IMR-90 (cell line): ENCODE measurements at regions not wholly inside any gene's neighbourhood (a gene's known extent, or its start where the extent isn't known, plus 50 kb on each side); places are given as distances from the start of the nearest gene placed in this dataset.

Source experiments
- ATAC-seq: fragments of 200-7000 bp; cut with Tn5 transposase; 2 replicates; pipeline ENCODE4 v1.9.1; 2020; ENCODE audit warnings: low read depth, mild to moderate bottlenecking, moderate library complexity
- BruUV-seq: library from RNA; stranded (reverse); fragments of 400-500 nt; replicated peaks from 2 replicates; lab custom pipeline; 2021; lab: Mats Ljungman, UMichigan
- CTCF ChIA-PET: fragments of 300-600 bp; formaldehyde crosslinking; extraction: SDS; loops from one replicate; lab custom pipeline; 2021; ENCODE audit warnings: antibody characterized with exemption; lab: Yijun Ruan, JAX
- POLR2A ChIA-PET: fragments of 300-600 bp; sonication (Branson Sonifier 250); formaldehyde crosslinking; loops from one replicate; lab custom pipeline; 2022; ENCODE audit warnings: antibody characterized with exemption; ENCODE audit not compliant: unreplicated experiment; lab: Charles Lee
- DNase-seq: peaks from one replicate; pipeline ENCODE4 v3.0.0; 2013
- H2AFZ ChIP-seq: replicated peaks from 2 replicates; pipeline ENCODE3; 2013; ENCODE audit warnings: low read length, mild to moderate bottlenecking; ENCODE audit not compliant: poor library complexity
- H2AK5ac ChIP-seq: 2 replicates; pipeline ENCODE4 v1.6.1; 2013; ENCODE audit warnings: low read depth, low read length, inconsistent platforms
- H2AK9ac ChIP-seq: replicated peaks from 2 replicates; pipeline ENCODE3; 2013; ENCODE audit warnings: mild to moderate bottlenecking, low read depth, low read length, moderate library complexity; ENCODE audit not compliant: poor library complexity
- H2BK120ac ChIP-seq: 2 replicates; pipeline ENCODE4 v1.6.1; 2013; ENCODE audit warnings: low read depth, low read length, inconsistent platforms
- H2BK15ac ChIP-seq: 3 replicates; pipeline ENCODE4 v1.6.1; 2013; ENCODE audit warnings: low read depth, low read length, inconsistent platforms
- H2BK20ac ChIP-seq: 2 replicates; pipeline ENCODE4 v1.6.1; 2013; ENCODE audit warnings: low read depth, mild to moderate bottlenecking, inconsistent platforms, low read length, moderate library complexity
- H2BK5ac ChIP-seq: 2 replicates; pipeline ENCODE4 v1.6.1; 2013; ENCODE audit warnings: mild to moderate bottlenecking, low read depth, low read length, inconsistent platforms; ENCODE audit not compliant: poor library complexity, severe bottlenecking
- H3K14ac ChIP-seq: replicated peaks from 2 replicates; pipeline ENCODE4 v1.6.1; 2013; ENCODE audit warnings: low read depth, low read length, inconsistent platforms
- H3K18ac ChIP-seq: 2 replicates; pipeline ENCODE4 v1.6.1; 2013; ENCODE audit warnings: low read depth, low read length, control low read depth
- H3K23ac ChIP-seq: 2 replicates; pipeline ENCODE4 v1.6.1; 2013; ENCODE audit warnings: low read depth, low read length, inconsistent platforms
- H3K27ac ChIP-seq: 2 replicates; pipeline ENCODE4 v1.5.1; 2013; ENCODE audit warnings: mild to moderate bottlenecking, control low read depth, low read length; ENCODE audit not compliant: insufficient read depth
- H3K27me3 ChIP-seq: 2 replicates; pipeline ENCODE4 v1.6.1; 2013; ENCODE audit warnings: low read length; ENCODE audit not compliant: control insufficient read depth, insufficient read depth
- H3K36me3 ChIP-seq: 2 replicates; pipeline ENCODE4 v1.6.1; 2013; ENCODE audit warnings: low read length, mixed read lengths; ENCODE audit not compliant: control insufficient read depth, insufficient read depth
- H3K4ac ChIP-seq: 2 replicates; pipeline ENCODE4 v1.6.1; 2013; ENCODE audit warnings: low read depth, low read length, inconsistent platforms
- H3K4me1 ChIP-seq: 2 replicates; pipeline ENCODE4 v1.6.1; 2013; ENCODE audit warnings: low read length, mixed read lengths; ENCODE audit not compliant: control insufficient read depth, insufficient read depth
- H3K4me2 ChIP-seq: 2 replicates; pipeline ENCODE4 v1.6.1; 2013; ENCODE audit warnings: low read depth, mild to moderate bottlenecking, control low read depth, low read length, moderate library complexity
- H3K4me3 ChIP-seq: 2 replicates; pipeline ENCODE4 v1.5.1; 2013; ENCODE audit warnings: low read depth, mild to moderate bottlenecking, control low read depth, low read length, moderate library complexity; ENCODE audit not compliant: insufficient read depth
- H3K56ac ChIP-seq: 2 replicates; pipeline ENCODE4 v1.6.1; 2013; ENCODE audit warnings: low read length, inconsistent platforms; ENCODE audit not compliant: insufficient read depth; ENCODE audit errors: extremely low read depth
- H3K79me1 ChIP-seq, 2 experiments: 2 replicates each; pipeline ENCODE4 v1.6.1; 2013; ENCODE audit warnings: low read length in 2 of 2, inconsistent platforms in 1 of 2, low read depth in 1 of 2
- H3K9ac ChIP-seq: 2 replicates; pipeline ENCODE4 v1.6.1; 2013; ENCODE audit warnings: low read depth, low read length, control low read depth
- H3K9me1 ChIP-seq: 2 replicates; pipeline ENCODE4 v1.6.1; 2013; ENCODE audit warnings: low read length, inconsistent platforms; ENCODE audit not compliant: insufficient read depth
- H3K9me3 ChIP-seq: 2 replicates; pipeline ENCODE4 v1.6.1; 2013; ENCODE audit warnings: low read length; ENCODE audit not compliant: control insufficient read depth, insufficient read depth
- H4K20me1 ChIP-seq: 2 replicates; pipeline ENCODE4 v1.6.1; 2013; ENCODE audit warnings: low read length, inconsistent platforms; ENCODE audit not compliant: insufficient read depth
- H4K5ac ChIP-seq: 2 replicates; pipeline ENCODE4 v1.6.1; 2013; ENCODE audit warnings: mild to moderate bottlenecking, low read depth, low read length, control low read depth
- H4K8ac ChIP-seq, 2 experiments: 2 replicates each; pipeline ENCODE4 v1.6.1; 2013; ENCODE audit warnings: low read depth in 2 of 2, low read length in 2 of 2, control low read depth in 1 of 2, inconsistent platforms in 1 of 2
- H4K91ac ChIP-seq: 2 replicates; pipeline ENCODE4 v1.6.1; 2013; ENCODE audit warnings: low read depth, low read length, inconsistent platforms; ENCODE audit not compliant: insufficient read depth
- BHLHE40 ChIP-seq: fragments of 150-350 bp; IDR thresholded peaks from 2 replicates; pipeline ENCODE4 v1.6.1; 2016; ENCODE audit warnings: mild to moderate bottlenecking, low read depth, low read length
- CEBPB ChIP-seq: IDR thresholded peaks from 2 replicates; pipeline ENCODE4 v1.6.1; 2012; ENCODE audit warnings: low read depth, low read length, improper control_type of control experiment
- CHD1 ChIP-seq: IDR thresholded peaks from 2 replicates; pipeline ENCODE4 v1.6.1; 2012; ENCODE audit warnings: low read depth, low read length, improper control_type of control experiment
- CTCF ChIP-seq: conservative IDR thresholded peaks from 2 replicates; pipeline ENCODE4 v1.5.1; 2012; ENCODE audit warnings: mild to moderate bottlenecking, low read depth, low read length, improper control_type of control experiment
- ELK1 ChIP-seq: fragments of 150-350 bp; IDR thresholded peaks from 2 replicates; pipeline ENCODE4 v1.6.1; 2016; ENCODE audit warnings: low read depth, mild to moderate bottlenecking, low read length, moderate library complexity, borderline replicate concordance
- FOS ChIP-seq: fragments of 150-350 bp; IDR thresholded peaks from 2 replicates; pipeline ENCODE4 v1.6.1; 2016; ENCODE audit warnings: low read depth, low read length
- MAFK ChIP-seq: IDR thresholded peaks from 2 replicates; pipeline ENCODE4 v1.6.1; 2012; ENCODE audit warnings: low read depth, low read length, improper control_type of control experiment
- MAZ ChIP-seq: IDR thresholded peaks from 2 replicates; pipeline ENCODE4 v1.6.1; 2012; ENCODE audit warnings: low read depth, mild to moderate bottlenecking, low read length, improper control_type of control experiment, moderate library complexity, borderline replicate concordance
- MXI1 ChIP-seq: IDR thresholded peaks from 2 replicates; pipeline ENCODE4 v1.6.1; 2012; ENCODE audit warnings: low read depth, mild to moderate bottlenecking, low read length, moderate library complexity, borderline replicate concordance
- NFE2L2 ChIP-seq: fragments of 150-350 bp; IDR thresholded peaks from 2 replicates; pipeline ENCODE4 v1.6.1; 2016; ENCODE audit warnings: low read depth, mild to moderate bottlenecking, low read length
- POLR2A ChIP-seq: IDR thresholded peaks from 2 replicates; pipeline ENCODE4 v1.6.1; 2012; ENCODE audit warnings: mild to moderate bottlenecking, low read depth, low read length
- RAD21 ChIP-seq: IDR thresholded peaks from 2 replicates; pipeline ENCODE4 v1.6.1; 2012; ENCODE audit warnings: low read length, improper control_type of control experiment
- RCOR1 ChIP-seq: IDR thresholded peaks from 2 replicates; pipeline ENCODE4 v1.6.1; 2012; ENCODE audit warnings: mild to moderate bottlenecking, low read length, improper control_type of control experiment; ENCODE audit not compliant: insufficient replicate concordance
- RFX5 ChIP-seq: IDR thresholded peaks from 2 replicates; pipeline ENCODE4 v1.8.0; 2012; ENCODE audit warnings: low read depth, mild to moderate bottlenecking, low read length, moderate library complexity
- SMC3 ChIP-seq: fragments of 150-350 bp; IDR thresholded peaks from 2 replicates; pipeline ENCODE4 v1.6.1; 2016; ENCODE audit warnings: low read depth, mild to moderate bottlenecking, antibody characterized with exemption, low read length, moderate library complexity
- USF2 ChIP-seq: fragments of 150-350 bp; IDR thresholded peaks from 2 replicates; pipeline ENCODE4 v1.6.1; 2017; ENCODE audit warnings: mild to moderate bottlenecking, antibody characterized with exemption, low read length, low read depth
- WGBS, 2 experiments: methylation state at CpG; one replicate each; pipeline versions ENCODE4 v1.1.5 to v1.1.7; 2013; ENCODE audit warnings: missing lambda C conversion rate in 2 of 2; ENCODE audit not compliant: insufficient read length in 1 of 2; ENCODE audit errors: extremely low coverage in 2 of 2; 5-methylcytosine and 5-hydroxymethylcytosine counted together
- dilution Hi-C: fragments of 300-500 bp; cut with HindIII; formaldehyde crosslinking; loops from one replicate; pipeline ENCODE4 v1.14.3; 2018; ENCODE audit warnings: low sequenced_read_pairs; ENCODE audit not compliant: unreplicated experiment
- in situ Hi-C: fragments of 300-500 bp; cut with MboI; formaldehyde crosslinking; loops from 3 replicates; pipeline ENCODE4 v1.14.3; 2019; ENCODE audit warnings: low sequenced_read_pairs, inconsistent platforms, mixed read lengths
- intact Hi-C: fragments of 100-400 bp; cut with micrococcal nuclease; formaldehyde crosslinking; loops from 2 replicates; pipeline ENCODE4 v1.10.0; 2022

- Histone ChIP-seq H3K9me1 (no peaks in the 10 kb centered on the region), H3K4me3 (no peak overlapping the region), H4K91ac (no peak overlapping the region), H2AK9ac (no peak overlapping the region), H3K9ac (no peak overlapping the region), H2BK15ac (no peak overlapping the region; the same call in 2 of the 3 replicates), H3K79me1 (no peaks in the 10 kb centered on the region), H3K4ac (no peak overlapping the region), H4K20me1 (no peaks in the 10 kb centered on the region), H2BK20ac (no peak overlapping the region), H3K18ac (no peak overlapping the region), H3K4me1 (no peaks in the 10 kb centered on the region), H3K36me3 (no peaks in the 10 kb centered on the region), H4K5ac (no peak overlapping the region), H2AK5ac (no peak overlapping the region), H2BK120ac (no peak overlapping the region), H2AFZ (no peak overlapping the region), H3K27me3 (no peaks in the 10 kb centered on the region), H3K27ac (no peak overlapping the region), H3K14ac (no peak overlapping the region), H3K23ac (no peak overlapping the region), H3K4me2 (no peak overlapping the region), H4K8ac (no peak overlapping the region), H3K9me3 (no peaks in the 10 kb centered on the region), H2BK5ac (no peak overlapping the region), H3K56ac (no peak overlapping the region)
- ChIA-PET CTCF (no interaction called here), POLR2A (no interaction called here)
- no peak for TF ChIP-seq MAFK
- no peak for TF ChIP-seq SMC3
- TF ChIP-seq NFE2L2 = no peak
- no peak for TF ChIP-seq CEBPB
- TF ChIP-seq ELK1 = no peak
- TF ChIP-seq MXI1 = no peak
- TF ChIP-seq RAD21 = no peak
- TF ChIP-seq RCOR1 = no peak
- TF ChIP-seq CTCF = no peak
- no peak for TF ChIP-seq BHLHE40
- no peak for TF ChIP-seq USF2
- no peak for TF ChIP-seq FOS
- TF ChIP-seq CHD1 = no peak
- TF ChIP-seq POLR2A = no peak
- TF ChIP-seq RFX5 = no peak
- no peak for TF ChIP-seq MAZ
- ATAC-seq (no peak), DNase-seq (no peak)
- WGBS, 2 experiments = no CpG with 5 or more reads among the region's 3 CpGs
- BruUV-seq = no TSS peak
- in situ Hi-C loops (no loop called here), dilution Hi-C loops (no loop called here), intact Hi-C loops (loop anchor here (2.0 kb wide), 1 partner anchor 759 kb away; no protein-coding TSS in a partner anchor)
Measured at GRCh38 chr5:92809855-92810465, 771.1 kb downstream of the NR2F1-AS1 start.
